ENCODE measurements at regions not wholly inside any gene's neighbourhood (a gene's known extent, or its start where the extent isn't known, plus 50 kb on each side); places are given as distances from the start of the nearest gene placed in this dataset.

DNA sequence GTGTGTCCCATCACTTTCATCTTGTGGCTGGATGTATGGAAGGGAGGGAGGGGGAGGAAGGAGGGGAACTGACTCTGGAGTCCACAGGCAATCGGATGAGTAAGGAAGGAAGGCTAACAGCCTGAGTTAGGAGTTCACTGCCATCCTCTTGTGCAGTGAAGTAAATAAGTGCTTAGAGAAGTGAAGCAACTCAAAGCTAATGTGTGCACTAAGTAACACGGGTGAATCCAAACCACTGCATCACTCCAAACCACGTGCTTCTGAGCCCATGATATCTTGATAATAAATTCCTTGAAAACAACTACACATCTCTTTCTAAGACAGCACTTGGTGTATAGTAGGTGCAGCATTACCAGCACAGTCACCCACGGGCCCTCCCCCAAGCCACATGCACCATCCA lies 69.6 kb upstream of the OLFM1 start:
- no peak for TF ChIP-seq POLR2A (IDR thresholded peaks at IDR 0.05)
- TF ChIP-seq, protein P1, sequence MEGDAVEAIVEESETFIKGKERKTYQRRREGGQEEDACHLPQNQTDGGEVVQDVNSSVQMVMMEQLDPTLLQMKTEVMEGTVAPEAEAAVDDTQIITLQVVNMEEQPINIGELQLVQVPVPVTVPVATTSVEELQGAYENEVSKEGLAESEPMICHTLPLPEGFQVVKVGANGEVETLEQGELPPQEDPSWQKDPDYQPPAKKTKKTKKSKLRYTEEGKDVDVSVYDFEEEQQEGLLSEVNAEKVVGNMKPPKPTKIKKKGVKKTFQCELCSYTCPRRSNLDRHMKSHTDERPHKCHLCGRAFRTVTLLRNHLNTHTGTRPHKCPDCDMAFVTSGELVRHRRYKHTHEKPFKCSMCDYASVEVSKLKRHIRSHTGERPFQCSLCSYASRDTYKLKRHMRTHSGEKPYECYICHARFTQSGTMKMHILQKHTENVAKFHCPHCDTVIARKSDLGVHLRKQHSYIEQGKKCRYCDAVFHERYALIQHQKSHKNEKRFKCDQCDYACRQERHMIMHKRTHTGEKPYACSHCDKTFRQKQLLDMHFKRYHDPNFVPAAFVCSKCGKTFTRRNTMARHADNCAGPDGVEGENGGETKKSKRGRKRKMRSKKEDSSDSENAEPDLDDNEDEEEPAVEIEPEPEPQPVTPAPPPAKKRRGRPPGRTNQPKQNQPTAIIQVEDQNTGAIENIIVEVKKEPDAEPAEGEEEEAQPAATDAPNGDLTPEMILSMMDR (IDR thresholded peaks at IDR 0.05), result no peak
